ENCODE measurements at regions not wholly inside any gene's neighbourhood (a gene's known extent, or its start where the extent isn't known, plus 50 kb on each side); places are given as distances from the start of the nearest gene placed in this dataset.
"Not testable (repeated sequence)": the region's sequence is repeated elsewhere in the genome, so short reads cannot be mapped to it uniquely, and the experiment has no call there.

- DNase-seq (ENCODE audit: low spot score); intact Hi-C loops (cut with DNase I): not testable (repeated sequence)
Measured at GRCh38 chr1:761791-762190, 75.3 kb upstream of the OR4F16 start.

GRCh38 chr1:771449-771848 lies 85.0 kb upstream of the OR4F16 start:
- intact Hi-C loops (cut with DNase I) = not testable (repeated sequence)

GRCh38 chr1:777480-778180 lies 91.2 kb upstream of the OR4F16 start:
- peak; percentile 62 for DNase-seq (ENCODE audit: low spot score)
- intact Hi-C loops (cut with DNase I) = not testable (repeated sequence)

More at GRCh38 chr1:771449-771848, 85.0 kb upstream of the OR4F16 start:
- DNase-seq (ENCODE audit: low spot score) = not testable (repeated sequence)

GRCh38 chr1:778451-779278 lies 92.2 kb upstream of the OR4F16 start:
- peak; percentile 100 for DNase-seq (ENCODE audit: low spot score)
- intact Hi-C loops (cut with DNase I) = not testable (repeated sequence)

- DNase-seq (ENCODE audit: low spot score) = peak; percentile 77
- intact Hi-C loops (cut with DNase I) = not testable (repeated sequence)
Measured at GRCh38 chr1:779621-780020, 93.2 kb upstream of the OR4F16 start.

- no peak for DNase-seq (ENCODE audit: low spot score)
- intact Hi-C loops (cut with DNase I) = no loop called here
Measured at GRCh38 chr1:788835-789234, 102.4 kb upstream of the OR4F16 start.

- intact Hi-C loops (cut with DNase I) = not testable (repeated sequence)
Measured at GRCh38 chr1:789606-790005, 103.2 kb upstream of the OR4F16 start.

GRCh38 chr1:790388-790930 lies 104.0 kb upstream of the OR4F16 start:
- DNase-seq (ENCODE audit: low spot score); intact Hi-C loops (cut with DNase I): not testable (repeated sequence)

More at GRCh38 chr1:789606-790005, 103.2 kb upstream of the OR4F16 start:
- not testable (repeated sequence) for DNase-seq (ENCODE audit: low spot score)

- DNase-seq (ENCODE audit: low spot score); intact Hi-C loops (cut with DNase I): not testable (repeated sequence)
Measured at GRCh38 chr1:794310-794709, 107.9 kb upstream of the OR4F16 start.

GRCh38 chr1:794918-795584 lies 108.6 kb upstream of the OR4F16 start:
- intact Hi-C loops (cut with DNase I); DNase-seq (ENCODE audit: low spot score): not testable (repeated sequence)

- not testable (repeated sequence) for DNase-seq (ENCODE audit: low spot score)
Measured at GRCh38 chr1:797649-798048, 111.2 kb upstream of the OR4F16 start.

GRCh38 chr1:800397-800796 lies 113.9 kb upstream of the OR4F16 start:
- intact Hi-C loops (cut with DNase I) = not testable (repeated sequence)

More at GRCh38 chr1:797649-798048, 111.2 kb upstream of the OR4F16 start:
- intact Hi-C loops (cut with DNase I) = not testable (repeated sequence)

GRCh38 chr1:804378-805115 lies 118.1 kb upstream of the OR4F16 start:
- intact Hi-C loops (cut with DNase I); DNase-seq (ENCODE audit: low spot score): not testable (repeated sequence)

More at GRCh38 chr1:800397-800796, 113.9 kb upstream of the OR4F16 start:
- DNase-seq (ENCODE audit: low spot score) = not testable (repeated sequence)

GRCh38 chr1:805310-805709 lies 118.4 kb upstream of the SAMD11 start:
- intact Hi-C loops (cut with DNase I); DNase-seq (ENCODE audit: low spot score): not testable (repeated sequence)

- intact Hi-C loops (cut with DNase I); DNase-seq (ENCODE audit: low spot score): not testable (repeated sequence)
Measured at GRCh38 chr1:807066-807465, 116.7 kb upstream of the SAMD11 start.

GRCh38 chr1:807699-808390 lies 115.9 kb upstream of the SAMD11 start:
- intact Hi-C loops (cut with DNase I); DNase-seq (ENCODE audit: low spot score): not testable (repeated sequence)

GRCh38 chr1:810949-811348 lies 112.8 kb upstream of the SAMD11 start:
- intact Hi-C loops (cut with DNase I); DNase-seq (ENCODE audit: low spot score): not testable (repeated sequence)

- intact Hi-C loops (cut with DNase I); DNase-seq (ENCODE audit: low spot score): not testable (repeated sequence)
Measured at GRCh38 chr1:812535-813127, 111.1 kb upstream of the SAMD11 start.

Data from posterior vena cava (tissue), 2 donors.